ENCODE measurements at regions not wholly inside any gene's neighbourhood (a gene's known extent, or its start where the extent isn't known, plus 50 kb on each side); places are given as distances from the start of the nearest gene placed in this dataset.

GRCh38 chr1:94680039-94680377 lies 138.4 kb upstream of the F3 start:
- ChIA-PET CTCF (no interaction called here), POLR2A (ENCODE audit: low non-redundant PET) (no interaction called here)
- TF ChIP-seq, protein P1, sequence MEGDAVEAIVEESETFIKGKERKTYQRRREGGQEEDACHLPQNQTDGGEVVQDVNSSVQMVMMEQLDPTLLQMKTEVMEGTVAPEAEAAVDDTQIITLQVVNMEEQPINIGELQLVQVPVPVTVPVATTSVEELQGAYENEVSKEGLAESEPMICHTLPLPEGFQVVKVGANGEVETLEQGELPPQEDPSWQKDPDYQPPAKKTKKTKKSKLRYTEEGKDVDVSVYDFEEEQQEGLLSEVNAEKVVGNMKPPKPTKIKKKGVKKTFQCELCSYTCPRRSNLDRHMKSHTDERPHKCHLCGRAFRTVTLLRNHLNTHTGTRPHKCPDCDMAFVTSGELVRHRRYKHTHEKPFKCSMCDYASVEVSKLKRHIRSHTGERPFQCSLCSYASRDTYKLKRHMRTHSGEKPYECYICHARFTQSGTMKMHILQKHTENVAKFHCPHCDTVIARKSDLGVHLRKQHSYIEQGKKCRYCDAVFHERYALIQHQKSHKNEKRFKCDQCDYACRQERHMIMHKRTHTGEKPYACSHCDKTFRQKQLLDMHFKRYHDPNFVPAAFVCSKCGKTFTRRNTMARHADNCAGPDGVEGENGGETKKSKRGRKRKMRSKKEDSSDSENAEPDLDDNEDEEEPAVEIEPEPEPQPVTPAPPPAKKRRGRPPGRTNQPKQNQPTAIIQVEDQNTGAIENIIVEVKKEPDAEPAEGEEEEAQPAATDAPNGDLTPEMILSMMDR (conservative IDR thresholded peaks at IDR 0.05; ENCODE audit: low read depth, low read length), result no peak
- TF ChIP-seq EZH2 (IDR thresholded peaks at IDR 0.05; ENCODE audit: borderline replicate concordance, low read depth, low read length, poor library complexity, severe bottlenecking), result no peak
- no TSS peak for BruUV-seq (replicated peaks)
- Histone ChIP-seq H3K9me3 (ENCODE audit: low read depth, low read length, poor library complexity, severe bottlenecking) (no peaks in the 10 kb centered on the region), H3K27me3 (replicated peaks; ENCODE audit: insufficient read depth, low read depth, low read length, poor library complexity) (no peaks in the 10 kb centered on the region), H3K27ac (ENCODE audit: low read depth, low read length, poor library complexity, severe bottlenecking) (no peak overlapping the region), H3K36me3 (ENCODE audit: insufficient read depth, low read length, poor library complexity, severe bottlenecking) (no peaks in the 10 kb centered on the region), H3K4me3 (ENCODE audit: low read depth, low read length, poor library complexity, severe bottlenecking) (no peak overlapping the region), H3K4me1 (ENCODE audit: insufficient read depth, low read length, poor library complexity, severe bottlenecking) (no peaks in the 10 kb centered on the region)
- intact Hi-C loops (cut with micrococcal nuclease; ENCODE audit: unreplicated experiment), result no loop called here
- DNase-seq (ENCODE audit: low spot score), result no peak

- H3K4me3 ChIP-seq (ENCODE audit: low read depth, low read length, poor library complexity, severe bottlenecking), result no peak overlapping the region
- TF ChIP-seq, protein P1 (conservative IDR thresholded peaks at IDR 0.05; ENCODE audit: low read depth, low read length), result no peak
- TF ChIP-seq EZH2 (IDR thresholded peaks at IDR 0.05; ENCODE audit: borderline replicate concordance, low read depth, low read length, poor library complexity, severe bottlenecking), result no peak
- no peaks in the 10 kb centered on the region for H3K27me3 ChIP-seq (replicated peaks; ENCODE audit: insufficient read depth, low read depth, low read length, poor library complexity)
- intact Hi-C loops (cut with micrococcal nuclease; ENCODE audit: unreplicated experiment), result no loop called here
- ChIA-PET POLR2A (ENCODE audit: low non-redundant PET) (no interaction called here), CTCF (no interaction called here)
- BruUV-seq (replicated peaks), result no TSS peak
- no peak overlapping the region for H3K27ac ChIP-seq (ENCODE audit: low read depth, low read length, poor library complexity, severe bottlenecking)
- no peaks in the 10 kb centered on the region for H3K9me3 ChIP-seq (ENCODE audit: low read depth, low read length, poor library complexity, severe bottlenecking)
- H3K4me1 ChIP-seq (ENCODE audit: insufficient read depth, low read length, poor library complexity, severe bottlenecking), result no peaks in the 10 kb centered on the region
- DNase-seq (ENCODE audit: low spot score), result no peak
- H3K36me3 ChIP-seq (ENCODE audit: insufficient read depth, low read length, poor library complexity, severe bottlenecking), result no peaks in the 10 kb centered on the region
Observed at GRCh38 chr1:94679332-94680038, 137.9 kb upstream of the F3 start.

DNA sequence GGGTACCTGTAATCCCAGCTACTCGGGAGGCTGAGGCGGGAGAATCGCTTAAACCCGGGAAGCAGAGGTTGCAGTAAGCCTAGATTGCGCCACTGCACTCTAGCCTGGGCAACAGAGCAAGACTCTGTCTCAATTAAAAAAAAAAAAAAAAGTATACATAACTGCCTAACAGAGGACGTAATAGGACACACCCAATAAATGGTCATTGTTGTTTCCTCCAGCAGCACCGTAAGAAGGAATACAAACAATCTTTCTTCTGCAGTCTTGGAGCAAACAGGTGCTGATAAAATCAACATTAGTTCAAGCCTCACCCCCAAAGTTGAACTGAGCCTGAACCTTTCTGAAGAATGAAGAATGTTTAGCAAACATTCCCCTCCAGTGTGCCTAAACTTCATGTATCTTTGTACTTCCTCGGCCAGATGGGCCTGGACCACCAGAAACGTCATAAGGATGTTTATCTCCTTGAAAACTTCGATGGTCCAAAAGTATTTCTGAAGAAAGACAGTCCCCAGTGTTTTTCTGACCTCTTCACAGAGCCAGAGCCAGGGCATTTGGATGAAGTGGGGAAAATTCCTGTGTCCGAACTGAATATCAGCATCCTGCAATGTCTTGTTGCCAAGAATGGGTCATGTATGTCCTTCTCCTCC lies 136.8 kb upstream of the F3 start:
- no peaks in the 10 kb centered on the region for H3K27me3 ChIP-seq (replicated peaks; ENCODE audit: insufficient read depth, low read depth, low read length, poor library complexity)
- H3K27ac ChIP-seq (ENCODE audit: low read depth, low read length, poor library complexity, severe bottlenecking), result no peak overlapping the region
- TF ChIP-seq, protein P1 (conservative IDR thresholded peaks at IDR 0.05; ENCODE audit: low read depth, low read length), result no peak
- no peak for TF ChIP-seq EZH2 (IDR thresholded peaks at IDR 0.05; ENCODE audit: borderline replicate concordance, low read depth, low read length, poor library complexity, severe bottlenecking)
- H3K36me3 ChIP-seq (ENCODE audit: insufficient read depth, low read length, poor library complexity, severe bottlenecking), result no peaks in the 10 kb centered on the region
- POLR2A ChIA-PET (ENCODE audit: low non-redundant PET), result no interaction called here
- no peak overlapping the region for H3K4me3 ChIP-seq (ENCODE audit: low read depth, low read length, poor library complexity, severe bottlenecking)
- no peaks in the 10 kb centered on the region for H3K9me3 ChIP-seq (ENCODE audit: low read depth, low read length, poor library complexity, severe bottlenecking)
- BruUV-seq (replicated peaks), result no TSS peak
- intact Hi-C loops (cut with micrococcal nuclease; ENCODE audit: unreplicated experiment), result no loop called here
- DNase-seq (ENCODE audit: low spot score), result no peak
- CTCF ChIA-PET, result no interaction called here
- H3K4me1 ChIP-seq (ENCODE audit: insufficient read depth, low read length, poor library complexity, severe bottlenecking), result no peaks in the 10 kb centered on the region

Measured in A673 (cell line).